Choroid plexus epithelial cell (primary cell): ENCODE measurements at regions not wholly inside any gene's neighbourhood (a gene's known extent, or its start where the extent isn't known, plus 50 kb on each side); places are given as distances from the start of the nearest gene placed in this dataset.

Source experiments
- DNase-seq: peaks from one replicate; pipeline ENCODE4 v3.0.0-alpha.2; 2010; ENCODE audit warnings: low read depth
- H3K4me3 ChIP-seq: 2 replicates; pipeline ENCODE4 v1.5.1; 2011; ENCODE audit warnings: low read depth, mild to moderate bottlenecking, control low read depth, low read length, moderate library complexity
- TF ChIP-seq, protein P1 (sequence below): conservative IDR thresholded peaks from 2 replicates; pipeline ENCODE4 v1.5.1; 2011; ENCODE audit warnings: low read depth, mild to moderate bottlenecking, control low read depth, inconsistent platforms, low read length, moderate library complexity

DNA sequence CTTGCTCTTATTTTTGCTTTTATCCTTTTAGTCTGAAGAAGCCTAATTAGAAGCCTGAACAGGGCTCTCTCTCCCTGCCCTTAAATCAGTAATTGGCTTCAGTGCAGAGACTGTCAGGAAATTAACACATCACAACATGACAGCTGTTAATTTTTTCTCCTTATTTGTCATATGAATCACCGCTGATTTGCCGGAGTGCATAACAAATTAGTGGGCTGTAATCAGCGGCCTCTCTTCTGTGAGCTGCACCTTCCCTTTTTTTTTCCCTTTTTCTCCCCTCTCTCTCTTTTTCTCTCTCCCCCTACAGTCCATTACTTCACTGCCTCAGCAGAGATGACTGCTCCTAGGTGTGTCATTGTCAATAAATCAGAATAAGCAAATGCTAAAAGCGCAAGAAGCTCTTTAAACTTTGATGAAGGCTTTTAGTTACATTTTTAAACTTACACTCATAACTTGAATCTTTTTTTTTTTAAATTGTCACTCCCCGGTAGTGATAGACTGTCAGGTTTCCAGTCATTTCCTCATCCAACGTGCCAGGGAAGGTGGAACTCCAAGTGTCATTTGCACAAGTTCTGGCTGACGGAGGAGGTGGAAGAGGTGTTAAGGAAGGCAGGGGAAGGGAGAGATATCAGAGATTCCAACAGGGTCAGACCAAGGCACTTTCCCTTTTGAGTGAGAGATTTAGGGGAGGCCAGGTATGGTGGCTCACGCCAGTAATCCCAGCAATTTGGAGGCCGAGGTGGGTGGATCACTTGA lies 197.1 kb upstream of the TSHZ3 start:
- TF ChIP-seq, protein P1, sequence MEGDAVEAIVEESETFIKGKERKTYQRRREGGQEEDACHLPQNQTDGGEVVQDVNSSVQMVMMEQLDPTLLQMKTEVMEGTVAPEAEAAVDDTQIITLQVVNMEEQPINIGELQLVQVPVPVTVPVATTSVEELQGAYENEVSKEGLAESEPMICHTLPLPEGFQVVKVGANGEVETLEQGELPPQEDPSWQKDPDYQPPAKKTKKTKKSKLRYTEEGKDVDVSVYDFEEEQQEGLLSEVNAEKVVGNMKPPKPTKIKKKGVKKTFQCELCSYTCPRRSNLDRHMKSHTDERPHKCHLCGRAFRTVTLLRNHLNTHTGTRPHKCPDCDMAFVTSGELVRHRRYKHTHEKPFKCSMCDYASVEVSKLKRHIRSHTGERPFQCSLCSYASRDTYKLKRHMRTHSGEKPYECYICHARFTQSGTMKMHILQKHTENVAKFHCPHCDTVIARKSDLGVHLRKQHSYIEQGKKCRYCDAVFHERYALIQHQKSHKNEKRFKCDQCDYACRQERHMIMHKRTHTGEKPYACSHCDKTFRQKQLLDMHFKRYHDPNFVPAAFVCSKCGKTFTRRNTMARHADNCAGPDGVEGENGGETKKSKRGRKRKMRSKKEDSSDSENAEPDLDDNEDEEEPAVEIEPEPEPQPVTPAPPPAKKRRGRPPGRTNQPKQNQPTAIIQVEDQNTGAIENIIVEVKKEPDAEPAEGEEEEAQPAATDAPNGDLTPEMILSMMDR = no peak
- H3K4me3 ChIP-seq = no peak overlapping the region
- no peak for DNase-seq

DNA sequence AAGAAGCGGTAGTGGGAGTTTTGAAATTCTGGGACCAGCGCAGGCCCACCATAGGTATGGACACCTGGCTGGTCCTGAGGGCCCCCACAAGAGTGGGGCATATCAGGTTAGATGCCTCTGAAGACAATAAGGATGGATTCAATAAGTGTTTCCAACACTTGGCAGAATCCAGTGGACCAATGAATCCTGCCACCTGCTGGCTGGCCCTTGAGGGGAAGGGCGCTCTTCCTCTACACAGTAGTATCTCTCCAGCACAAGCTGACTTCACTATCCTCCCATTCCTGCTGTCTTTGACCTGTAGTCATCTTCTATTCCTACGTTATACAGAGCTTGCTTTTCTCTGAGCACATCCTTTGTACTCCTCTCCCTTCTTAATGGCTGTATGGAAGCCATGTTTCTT lies 199.7 kb upstream of the TSHZ3 start:
- TF ChIP-seq, protein P1 = peak; percentile 87

DNA sequence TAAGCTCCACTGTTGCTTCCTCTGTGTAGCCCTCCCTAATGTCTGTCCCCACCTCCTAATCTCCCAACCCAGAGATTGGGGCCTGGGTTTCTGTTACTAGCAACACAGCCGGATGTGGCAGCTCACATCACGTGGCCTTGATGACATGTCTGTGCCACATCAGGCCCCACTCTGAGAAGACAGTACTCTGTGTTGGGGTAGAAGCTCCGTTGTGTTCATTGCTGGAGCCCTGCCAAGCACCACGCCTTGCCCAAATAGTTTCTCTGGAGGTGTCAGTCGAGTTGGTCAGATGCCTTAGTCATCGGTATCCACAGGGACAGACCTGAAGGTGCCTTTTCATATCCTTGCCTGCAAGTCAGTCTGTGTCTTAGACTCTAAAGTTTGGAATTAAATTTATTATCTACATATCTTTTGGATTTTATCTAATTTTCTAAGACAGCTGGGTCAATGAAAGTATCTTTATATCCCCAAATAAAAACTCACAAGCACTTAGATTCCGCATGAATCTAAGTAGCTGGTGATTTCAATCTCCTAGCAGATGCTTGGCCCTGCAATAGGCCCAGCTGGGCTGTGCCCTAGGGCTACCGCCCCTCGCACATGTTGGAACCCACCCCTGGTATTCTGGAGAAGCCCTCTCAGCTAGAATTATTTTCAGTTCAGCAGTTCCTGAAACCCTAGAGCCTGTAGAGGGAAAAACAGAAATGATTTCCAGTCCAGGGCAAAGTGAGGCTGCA lies 204.0 kb upstream of the TSHZ3 start:
- no peak for DNase-seq
- no peak overlapping the region for H3K4me3 ChIP-seq
- TF ChIP-seq, protein P1 = no peak

More for the DNA sequence above, 199.7 kb upstream of the TSHZ3 start:
- H3K4me3 ChIP-seq = no peak overlapping the region
- peak; percentile 69 for DNase-seq

DNA sequence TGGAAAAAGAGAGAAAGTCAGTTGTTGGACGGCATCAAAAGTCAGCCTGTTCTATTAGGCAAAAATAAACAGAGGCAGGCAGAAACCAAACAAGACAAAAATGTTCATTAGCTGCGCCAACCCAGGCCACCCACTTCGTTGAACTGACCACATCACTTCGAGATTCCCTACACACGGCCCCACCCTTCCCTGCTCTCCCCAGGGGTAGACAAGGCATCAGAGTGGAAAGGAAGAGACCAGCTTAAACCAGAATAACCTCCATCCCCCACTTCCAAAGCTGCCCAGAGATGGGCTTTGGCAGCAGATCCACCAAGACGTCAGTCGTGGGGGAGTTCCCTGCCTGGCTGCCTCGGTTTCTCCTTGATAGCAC lies 204.6 kb upstream of the TSHZ3 start:
- DNase-seq = no peak
- TF ChIP-seq, protein P1 = no peak

DNA sequence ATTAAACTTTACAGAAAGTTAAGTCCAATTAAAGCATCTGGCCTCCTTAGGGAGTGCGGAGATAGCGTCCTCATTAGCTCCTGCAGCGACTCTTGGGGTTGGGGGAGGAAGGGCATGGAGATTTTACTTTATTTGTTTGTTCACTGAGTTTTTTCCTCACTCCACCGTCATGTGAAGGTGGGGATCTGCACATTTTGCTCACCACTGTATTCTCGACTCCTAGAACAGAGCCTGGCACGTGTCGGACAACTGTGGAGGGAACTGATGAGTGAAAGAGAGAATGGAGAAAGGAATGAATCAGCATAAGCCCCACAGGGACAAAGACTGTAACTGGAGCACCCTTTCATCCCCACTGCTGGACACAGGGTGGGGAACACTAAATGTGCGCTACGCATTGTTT lies 205.1 kb upstream of the TSHZ3 start:
- H3K4me3 ChIP-seq = no peak overlapping the region
- no peak for DNase-seq
- TF ChIP-seq, protein P1 = no peak

More for the DNA sequence above, 204.6 kb upstream of the TSHZ3 start:
- H3K4me3 ChIP-seq = no peak overlapping the region

DNA sequence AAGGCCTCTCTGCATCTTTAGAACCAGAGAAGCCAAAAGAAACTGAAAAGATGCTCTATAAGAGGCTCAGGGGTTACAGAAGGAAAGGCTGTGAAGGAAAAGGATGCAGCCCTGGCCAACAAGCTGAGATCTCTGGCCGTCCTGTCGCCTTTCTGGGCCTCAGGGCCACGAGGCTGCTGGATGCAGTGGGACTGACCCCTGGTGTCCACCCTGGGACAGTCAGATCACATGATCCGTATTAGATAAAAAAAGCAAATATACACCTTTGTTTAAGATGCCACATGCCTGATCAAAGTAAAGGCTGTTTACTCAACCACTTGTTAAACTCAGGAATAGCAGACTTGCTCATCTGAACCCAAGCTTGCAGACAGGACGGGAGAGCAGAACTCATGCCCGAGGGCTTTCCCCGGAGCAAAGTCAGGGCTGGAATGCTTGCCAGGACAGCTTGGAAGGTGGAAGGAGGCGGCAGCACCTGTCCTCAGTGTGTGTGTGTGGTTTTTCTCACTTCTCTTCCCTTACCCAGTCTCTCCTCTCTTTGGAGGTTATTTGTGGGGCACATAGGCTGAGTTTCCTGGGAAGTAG lies 206.5 kb upstream of the TSHZ3 start:
- TF ChIP-seq, protein P1 = no peak
- DNase-seq = no peak
- no peak overlapping the region for H3K4me3 ChIP-seq
